ENCODE measurements at regions not wholly inside any gene's neighbourhood (a gene's known extent, or its start where the extent isn't known, plus 50 kb on each side); places are given as distances from the start of the nearest gene placed in this dataset.

DNA sequence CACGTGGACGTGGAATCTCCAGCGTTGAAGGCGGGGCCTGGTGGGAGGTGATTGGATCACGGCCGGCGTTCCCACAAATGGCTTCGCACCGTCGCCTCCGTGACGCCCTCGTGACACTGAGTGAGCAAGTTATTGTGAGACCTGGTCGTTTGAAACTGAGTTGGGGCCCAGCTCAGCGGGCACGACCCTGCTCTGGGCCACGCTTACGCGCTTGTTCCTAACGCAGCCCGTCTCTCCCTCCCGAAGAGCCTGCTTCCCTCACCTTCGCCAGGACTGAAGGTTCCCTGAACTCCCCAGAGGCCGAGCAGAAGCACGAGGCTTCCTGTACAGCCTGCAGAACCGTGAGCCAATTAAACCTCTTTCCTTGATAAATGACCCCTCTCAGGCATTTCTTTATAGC is 121.8 kb downstream of the RTP5 start:
- TF ChIP-seq CTCF (IDR thresholded peaks at IDR 0.05; ENCODE audit: low read depth, low read length), result no peak
- no peak for TF ChIP-seq POLR2A (IDR thresholded peaks at IDR 0.05; ENCODE audit: extremely low read depth, insufficient read length)
- TF ChIP-seq MAX (IDR thresholded peaks at IDR 0.05; ENCODE audit: low read depth, low read length), result no peak
- TF ChIP-seq MYC (IDR thresholded peaks at IDR 0.05; ENCODE audit: low read depth, low read length), result no peak
